ENCODE measurements at regions not wholly inside any gene's neighbourhood (a gene's known extent, or its start where the extent isn't known, plus 50 kb on each side); places are given as distances from the start of the nearest gene placed in this dataset.

DNA sequence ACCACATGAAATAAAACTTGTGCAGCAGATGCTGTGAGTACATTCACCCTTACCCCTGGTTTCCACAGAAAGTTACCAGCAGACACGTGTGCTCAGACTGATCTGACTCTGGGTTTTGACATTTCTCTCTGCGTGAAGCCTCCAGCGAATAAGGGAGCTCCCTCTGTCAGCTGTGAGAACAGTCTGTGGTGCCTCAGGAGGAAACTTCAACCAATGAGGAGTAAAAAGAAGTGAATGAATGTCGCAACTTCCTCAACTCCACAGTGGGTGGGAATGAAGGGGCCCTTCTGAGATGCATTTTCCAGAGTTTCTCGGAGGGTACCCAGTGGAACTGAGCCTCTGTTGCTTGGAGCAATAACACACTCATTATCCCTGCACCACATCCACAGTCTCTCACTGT lies 743.4 kb downstream of the TNS3 start:
- H3K4me1 ChIP-seq (ENCODE audit: control insufficient read depth in 1 of 2, insufficient read depth in 2 of 2, low read length in 2 of 2) = no peaks in the 10 kb centered on the region
- H3K27me3 ChIP-seq (ENCODE audit: insufficient read depth, low read length) = no peaks in the 10 kb centered on the region
- no peak overlapping the region for H3K18ac ChIP-seq (ENCODE audit: low read length)
- H3K79me1 ChIP-seq (ENCODE audit: low read length) = no peaks in the 10 kb centered on the region
- H2AFZ ChIP-seq (ENCODE audit: insufficient read depth, low read length, poor library complexity) = no peak overlapping the region
- no peak overlapping the region for H3K4me3 ChIP-seq (ENCODE audit: low read depth, low read length)
- no peak overlapping the region for H3K14ac ChIP-seq (ENCODE audit: low read length)
- H2BK12ac ChIP-seq (ENCODE audit: low read length) = no peak overlapping the region
- no peak overlapping the region for H2AK5ac ChIP-seq (ENCODE audit: low read length)
- H3K4me2 ChIP-seq (ENCODE audit: low read length) = no peak overlapping the region
- H4K8ac ChIP-seq (ENCODE audit: low read depth, low read length) = no peak overlapping the region
- no CpG with 5 or more reads among the region's 5 CpGs for WGBS (ENCODE audit: extremely low coverage, insufficient coverage, insufficient read length)
- H3K9me3 ChIP-seq (ENCODE audit: insufficient read depth, low read depth, low read length) = no peaks in the 10 kb centered on the region
- H2BK5ac ChIP-seq (ENCODE audit: low read depth, low read length, poor library complexity) = no peak overlapping the region
- no peak overlapping the region for H3K9ac ChIP-seq (ENCODE audit: low read length)
- H3K23ac ChIP-seq (ENCODE audit: low read length) = no peak overlapping the region
- no peaks in the 10 kb centered on the region for H3K79me2 ChIP-seq (ENCODE audit: control insufficient read depth, insufficient read depth, low read length, poor library complexity)
- no peak overlapping the region for H2BK120ac ChIP-seq (ENCODE audit: insufficient read depth, low read length, poor library complexity)
- H3K36me3 ChIP-seq (ENCODE audit: control insufficient read depth in 1 of 2, insufficient read depth in 2 of 2, low read length in 2 of 2) = no peaks in the 10 kb centered on the region
- no peak for DNase-seq
- no peak overlapping the region for H4K91ac ChIP-seq (ENCODE audit: low read depth, low read length)
- no peak overlapping the region for H3K4ac ChIP-seq (ENCODE audit: low read depth, low read length)
- no peak overlapping the region for H3K27ac ChIP-seq (ENCODE audit: low read depth, low read length)
- H4K12ac ChIP-seq (ENCODE audit: low read depth, low read length) = no peak overlapping the region

DNA sequence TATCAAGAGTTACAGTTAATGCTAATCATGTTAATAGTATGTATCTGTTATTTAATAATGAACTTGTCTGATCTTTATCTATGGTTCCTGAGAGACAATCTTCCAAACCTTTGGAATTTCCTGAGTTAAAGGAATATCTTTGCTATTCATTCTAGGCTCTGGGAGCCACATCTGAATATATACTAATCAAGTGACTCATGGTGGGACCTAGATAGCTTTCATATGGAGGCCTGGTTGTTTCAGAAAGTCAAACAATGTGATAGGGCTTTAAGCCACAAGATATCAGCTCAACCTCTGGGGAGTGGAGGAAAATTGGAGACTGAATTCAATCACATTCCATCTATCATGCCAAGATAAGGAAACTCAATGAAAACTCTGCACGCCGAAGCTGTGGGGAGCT lies 746.4 kb downstream of the TNS3 start:
- no peak overlapping the region for H2AFZ ChIP-seq (ENCODE audit: insufficient read depth, low read length, poor library complexity)
- H3K18ac ChIP-seq (ENCODE audit: low read length) = no peak overlapping the region
- DNase-seq = no peak
- H4K91ac ChIP-seq (ENCODE audit: low read depth, low read length) = no peak overlapping the region
- no peaks in the 10 kb centered on the region for H3K36me3 ChIP-seq (ENCODE audit: control insufficient read depth in 1 of 2, insufficient read depth in 2 of 2, low read length in 2 of 2)
- no peak overlapping the region for H3K14ac ChIP-seq (ENCODE audit: low read length)
- no peak overlapping the region for H4K8ac ChIP-seq (ENCODE audit: low read depth, low read length)
- no CpG with 5 or more reads among the region's 2 CpGs for WGBS (ENCODE audit: extremely low coverage, insufficient coverage, insufficient read length)
- no peak overlapping the region for H2BK120ac ChIP-seq (ENCODE audit: insufficient read depth, low read length, poor library complexity)
- no peaks in the 10 kb centered on the region for H3K9me3 ChIP-seq (ENCODE audit: insufficient read depth, low read depth, low read length)
- H3K4ac ChIP-seq (ENCODE audit: low read depth, low read length) = no peak overlapping the region
- no peaks in the 10 kb centered on the region for H3K4me1 ChIP-seq (ENCODE audit: control insufficient read depth in 1 of 2, insufficient read depth in 2 of 2, low read length in 2 of 2)
- H3K9ac ChIP-seq (ENCODE audit: low read length) = no peak overlapping the region
- no peak overlapping the region for H2AK5ac ChIP-seq (ENCODE audit: low read length)
- no peaks in the 10 kb centered on the region for H3K79me2 ChIP-seq (ENCODE audit: control insufficient read depth, insufficient read depth, low read length, poor library complexity)
- H3K4me3 ChIP-seq (ENCODE audit: low read depth, low read length) = no peak overlapping the region
- H2BK12ac ChIP-seq (ENCODE audit: low read length) = no peak overlapping the region
- no peaks in the 10 kb centered on the region for H3K27me3 ChIP-seq (ENCODE audit: insufficient read depth, low read length)
- H3K27ac ChIP-seq (ENCODE audit: low read depth, low read length) = no peak overlapping the region
- no peak overlapping the region for H3K23ac ChIP-seq (ENCODE audit: low read length)
- no peak overlapping the region for H2BK5ac ChIP-seq (ENCODE audit: low read depth, low read length, poor library complexity)
- no peaks in the 10 kb centered on the region for H3K79me1 ChIP-seq (ENCODE audit: low read length)
- no peak overlapping the region for H4K12ac ChIP-seq (ENCODE audit: low read depth, low read length)
- no peak overlapping the region for H3K4me2 ChIP-seq (ENCODE audit: low read length)

DNA sequence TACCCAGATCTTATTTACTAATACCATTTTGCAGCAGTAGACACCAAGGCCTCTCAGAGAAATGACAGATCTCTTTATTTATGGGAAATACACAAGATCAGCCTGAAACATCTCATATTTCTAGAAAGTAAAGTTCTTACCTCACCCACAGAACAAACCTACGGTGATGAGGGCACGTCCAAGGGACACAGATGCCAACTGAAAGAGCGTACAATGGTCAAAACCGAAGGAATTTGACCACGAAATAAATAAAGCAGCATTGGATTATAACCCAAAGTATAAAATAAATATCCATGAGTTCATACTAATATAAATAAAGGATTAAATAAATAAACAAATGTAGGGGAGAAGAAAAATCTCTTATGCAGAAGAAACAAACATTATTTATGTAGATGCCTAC lies 747.0 kb downstream of the TNS3 start:
- Histone ChIP-seq H2BK120ac (ENCODE audit: insufficient read depth, low read length, poor library complexity) (no peak overlapping the region), H2BK5ac (ENCODE audit: low read depth, low read length, poor library complexity) (no peak overlapping the region), H3K36me3 (ENCODE audit: control insufficient read depth in 1 of 2, insufficient read depth in 2 of 2, low read length in 2 of 2) (no peaks in the 10 kb centered on the region), H3K4me2 (ENCODE audit: low read length) (no peak overlapping the region), H3K18ac (ENCODE audit: low read length) (no peak overlapping the region), H3K14ac (ENCODE audit: low read length) (no peak overlapping the region), H3K79me1 (ENCODE audit: low read length) (no peaks in the 10 kb centered on the region), H4K91ac (ENCODE audit: low read depth, low read length) (no peak overlapping the region), H3K4ac (ENCODE audit: low read depth, low read length) (no peak overlapping the region), H2BK12ac (ENCODE audit: low read length) (no peak overlapping the region), H3K4me1 (ENCODE audit: control insufficient read depth in 1 of 2, insufficient read depth in 2 of 2, low read length in 2 of 2) (no peaks in the 10 kb centered on the region), H4K8ac (ENCODE audit: low read depth, low read length) (no peak overlapping the region), H3K27ac (ENCODE audit: low read depth, low read length) (no peak overlapping the region), H3K9ac (ENCODE audit: low read length) (no peak overlapping the region), H3K27me3 (ENCODE audit: insufficient read depth, low read length) (no peaks in the 10 kb centered on the region), H3K23ac (ENCODE audit: low read length) (no peak overlapping the region), H3K9me3 (ENCODE audit: insufficient read depth, low read depth, low read length) (no peaks in the 10 kb centered on the region), H2AK5ac (ENCODE audit: low read length) (no peak overlapping the region), H4K12ac (ENCODE audit: low read depth, low read length) (no peak overlapping the region), H2AFZ (ENCODE audit: insufficient read depth, low read length, poor library complexity) (no peak overlapping the region), H3K79me2 (ENCODE audit: control insufficient read depth, insufficient read depth, low read length, poor library complexity) (no peaks in the 10 kb centered on the region), H3K4me3 (ENCODE audit: low read depth, low read length) (no peak overlapping the region)
- DNase-seq = no peak
- no CpG with 5 or more reads among the region's 5 CpGs for WGBS (ENCODE audit: extremely low coverage, insufficient coverage, insufficient read length)

DNA sequence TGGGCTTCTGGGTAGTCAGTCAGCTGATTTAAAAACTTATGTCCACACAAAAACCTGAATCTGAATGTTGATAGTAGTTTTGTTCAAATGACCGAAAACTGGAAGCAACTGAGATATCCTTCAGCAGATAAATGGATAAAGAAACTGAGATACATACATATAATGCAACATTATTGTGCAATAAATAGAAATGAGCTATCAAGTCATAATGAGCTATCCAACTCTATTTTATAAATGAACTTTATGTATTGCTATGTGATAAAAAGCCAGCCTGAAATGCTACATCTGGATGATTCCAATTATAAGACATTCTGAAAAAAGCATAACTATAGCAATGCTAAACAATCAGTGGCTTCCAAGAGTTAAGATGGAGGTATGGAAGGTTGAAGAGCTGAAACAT lies 748.7 kb downstream of the TNS3 start:
- Histone ChIP-seq H3K79me1 (ENCODE audit: low read length) (no peaks in the 10 kb centered on the region), H3K4ac (ENCODE audit: low read depth, low read length) (no peak overlapping the region), H3K4me3 (ENCODE audit: low read depth, low read length) (no peak overlapping the region), H2BK12ac (ENCODE audit: low read length) (no peak overlapping the region), H3K9ac (ENCODE audit: low read length) (no peak overlapping the region), H3K36me3 (ENCODE audit: control insufficient read depth in 1 of 2, insufficient read depth in 2 of 2, low read length in 2 of 2) (no peaks in the 10 kb centered on the region), H4K8ac (ENCODE audit: low read depth, low read length) (no peak overlapping the region), H4K91ac (ENCODE audit: low read depth, low read length) (no peak overlapping the region), H3K4me2 (ENCODE audit: low read length) (no peak overlapping the region), H3K23ac (ENCODE audit: low read length) (no peak overlapping the region), H3K18ac (ENCODE audit: low read length) (no peak overlapping the region), H4K12ac (ENCODE audit: low read depth, low read length) (no peak overlapping the region), H3K27ac (ENCODE audit: low read depth, low read length) (no peak overlapping the region), H2BK120ac (ENCODE audit: insufficient read depth, low read length, poor library complexity) (no peak overlapping the region), H3K79me2 (ENCODE audit: control insufficient read depth, insufficient read depth, low read length, poor library complexity) (no peaks in the 10 kb centered on the region), H2AFZ (ENCODE audit: insufficient read depth, low read length, poor library complexity) (no peak overlapping the region), H3K9me3 (ENCODE audit: insufficient read depth, low read depth, low read length) (no peaks in the 10 kb centered on the region), H2AK5ac (ENCODE audit: low read length) (no peak overlapping the region), H3K14ac (ENCODE audit: low read length) (no peak overlapping the region), H2BK5ac (ENCODE audit: low read depth, low read length, poor library complexity) (no peak overlapping the region), H3K27me3 (ENCODE audit: insufficient read depth, low read length) (no peaks in the 10 kb centered on the region), H3K4me1 (ENCODE audit: control insufficient read depth in 1 of 2, insufficient read depth in 2 of 2, low read length in 2 of 2) (no peaks in the 10 kb centered on the region)
- no CpG with 5 or more reads among the region's 1 CpG for WGBS (ENCODE audit: extremely low coverage, insufficient coverage, insufficient read length)
- DNase-seq = no peak
